Choroid plexus epithelial cell (primary cell): ENCODE measurements at regions not wholly inside any gene's neighbourhood (a gene's known extent, or its start where the extent isn't known, plus 50 kb on each side); places are given as distances from the start of the nearest gene placed in this dataset.
A peak's percentile ranks its signal among the peaks of the same experiment; 100 is the strongest.

Source experiments
- DNase-seq: peaks from one replicate; pipeline ENCODE4 v3.0.0-alpha.2; 2010; ENCODE audit warnings: low read depth
- H3K4me3 ChIP-seq: 2 replicates; pipeline ENCODE4 v1.5.1; 2011; ENCODE audit warnings: low read depth, mild to moderate bottlenecking, control low read depth, low read length, moderate library complexity
- TF ChIP-seq, protein P1 (sequence below): conservative IDR thresholded peaks from 2 replicates; pipeline ENCODE4 v1.5.1; 2011; ENCODE audit warnings: low read depth, mild to moderate bottlenecking, control low read depth, inconsistent platforms, low read length, moderate library complexity

DNA sequence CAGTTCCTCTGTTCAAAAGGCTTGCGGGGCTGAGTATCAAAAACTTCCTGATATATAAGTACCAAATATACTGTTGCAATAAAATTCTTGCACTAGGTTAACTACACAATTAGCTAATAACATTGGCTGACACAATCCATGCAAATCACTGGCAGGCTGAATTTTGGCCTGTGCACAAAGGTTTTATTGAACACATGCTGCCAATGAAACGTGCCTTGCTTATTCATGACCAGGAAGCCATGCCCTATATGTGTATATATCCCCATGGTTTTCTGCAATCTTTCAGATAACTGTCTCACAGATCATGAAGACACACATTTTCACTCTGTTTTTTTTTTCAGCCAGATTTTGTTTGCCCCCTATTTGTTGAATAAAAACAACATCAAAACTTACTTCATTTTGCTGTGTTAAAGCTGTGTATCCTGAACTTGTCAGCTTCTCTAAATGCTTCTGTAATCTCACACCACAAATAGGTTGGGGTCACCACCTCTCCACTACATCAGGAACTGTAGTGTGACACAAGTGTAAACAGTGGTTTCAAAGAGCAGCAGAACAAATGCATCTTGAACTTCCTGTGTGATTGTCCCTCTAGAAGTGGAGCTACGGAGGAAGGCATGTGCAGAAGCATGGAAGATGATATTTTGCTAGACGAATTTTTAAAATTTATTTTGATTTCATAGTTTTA, 920.7 kb upstream of the NR2F2 start:
- TF ChIP-seq, protein P1, sequence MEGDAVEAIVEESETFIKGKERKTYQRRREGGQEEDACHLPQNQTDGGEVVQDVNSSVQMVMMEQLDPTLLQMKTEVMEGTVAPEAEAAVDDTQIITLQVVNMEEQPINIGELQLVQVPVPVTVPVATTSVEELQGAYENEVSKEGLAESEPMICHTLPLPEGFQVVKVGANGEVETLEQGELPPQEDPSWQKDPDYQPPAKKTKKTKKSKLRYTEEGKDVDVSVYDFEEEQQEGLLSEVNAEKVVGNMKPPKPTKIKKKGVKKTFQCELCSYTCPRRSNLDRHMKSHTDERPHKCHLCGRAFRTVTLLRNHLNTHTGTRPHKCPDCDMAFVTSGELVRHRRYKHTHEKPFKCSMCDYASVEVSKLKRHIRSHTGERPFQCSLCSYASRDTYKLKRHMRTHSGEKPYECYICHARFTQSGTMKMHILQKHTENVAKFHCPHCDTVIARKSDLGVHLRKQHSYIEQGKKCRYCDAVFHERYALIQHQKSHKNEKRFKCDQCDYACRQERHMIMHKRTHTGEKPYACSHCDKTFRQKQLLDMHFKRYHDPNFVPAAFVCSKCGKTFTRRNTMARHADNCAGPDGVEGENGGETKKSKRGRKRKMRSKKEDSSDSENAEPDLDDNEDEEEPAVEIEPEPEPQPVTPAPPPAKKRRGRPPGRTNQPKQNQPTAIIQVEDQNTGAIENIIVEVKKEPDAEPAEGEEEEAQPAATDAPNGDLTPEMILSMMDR = no peak
- H3K4me3 ChIP-seq = no peak overlapping the region
- DNase-seq = peak; percentile 60

DNA sequence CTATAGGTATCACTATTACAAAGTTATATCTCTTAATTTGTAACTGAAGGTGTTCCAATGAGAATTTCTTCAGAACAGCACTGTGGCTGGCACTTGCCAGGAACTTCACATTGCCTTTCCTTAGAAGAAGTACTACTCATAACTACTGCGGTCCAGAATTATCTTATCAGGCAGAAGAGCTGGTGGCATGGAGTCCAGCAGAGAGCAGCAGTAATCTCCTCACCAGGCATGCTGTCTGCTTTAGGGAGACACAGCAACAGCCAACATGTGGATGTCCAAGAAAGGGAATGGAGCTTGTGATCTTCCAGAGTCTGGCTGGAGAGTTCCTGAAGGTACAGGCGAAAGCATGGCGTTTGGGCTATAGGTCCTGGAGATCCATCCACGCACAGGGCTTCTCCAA, 919.7 kb upstream of the NR2F2 start:
- DNase-seq = peak; percentile 73
- no peak overlapping the region for H3K4me3 ChIP-seq
- TF ChIP-seq, protein P1 = peak; percentile 49

DNA sequence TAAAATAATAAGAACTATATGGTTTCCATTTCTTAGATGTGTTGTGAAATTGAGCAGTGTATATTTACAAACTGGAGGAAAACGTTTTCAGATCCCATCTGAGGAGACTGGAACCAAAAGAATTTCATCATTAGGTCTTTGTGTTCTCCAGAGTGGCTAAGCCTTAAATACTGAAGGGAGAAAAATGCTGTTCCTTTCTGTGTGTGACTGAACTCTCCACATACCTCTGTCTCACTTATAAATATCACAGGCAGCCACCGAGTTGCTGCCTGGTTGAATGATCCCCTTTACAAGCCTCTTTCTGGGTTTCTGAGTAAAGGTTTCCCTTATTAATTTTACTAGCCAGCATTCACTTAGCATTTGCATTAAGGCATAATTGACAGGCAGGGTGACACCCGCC, 913.9 kb upstream of the NR2F2 start:
- TF ChIP-seq, protein P1 = no peak
- no peak overlapping the region for H3K4me3 ChIP-seq
- peak; percentile 33 for DNase-seq

DNA sequence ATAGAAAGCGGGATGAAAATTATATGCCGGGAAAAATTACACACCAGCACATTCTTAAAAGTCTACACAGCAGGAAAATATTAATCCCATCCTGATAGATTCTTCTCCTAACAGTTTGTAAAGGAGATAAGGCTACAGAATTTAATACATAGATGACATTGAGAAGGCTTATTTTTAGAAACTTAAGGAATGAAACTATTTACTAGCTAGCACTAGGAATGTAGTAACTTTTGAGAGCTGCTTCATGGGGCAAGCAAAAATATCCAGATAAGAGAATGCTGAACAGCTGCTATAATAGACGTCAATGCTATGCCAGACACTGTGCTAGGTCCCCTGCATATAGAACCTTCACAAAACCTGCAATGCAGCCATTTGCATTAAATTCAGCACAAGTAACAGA, 912.7 kb upstream of the NR2F2 start:
- TF ChIP-seq, protein P1 = no peak
- DNase-seq = peak; percentile 70
- no peak overlapping the region for H3K4me3 ChIP-seq

DNA sequence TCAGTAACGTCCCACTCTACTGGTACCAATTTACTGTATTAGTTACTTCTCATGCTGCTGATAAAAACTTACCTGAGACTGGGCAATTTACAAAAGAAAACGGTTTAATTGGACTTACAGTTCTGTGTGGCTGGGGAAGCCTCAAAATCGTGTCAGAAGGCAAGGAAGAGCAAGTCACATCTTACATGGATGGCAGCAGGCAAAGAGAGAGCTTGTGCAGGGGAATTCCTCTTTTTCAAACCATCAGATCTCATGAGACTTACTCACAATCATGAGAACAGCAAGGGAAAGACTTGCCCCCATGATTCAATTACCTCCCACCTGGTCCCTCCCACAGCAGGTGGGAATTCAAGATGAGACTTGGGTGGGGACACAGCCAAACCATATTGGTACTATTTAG, 908.2 kb upstream of the NR2F2 start:
- TF ChIP-seq, protein P1 = no peak
- no peak for DNase-seq
- no peak overlapping the region for H3K4me3 ChIP-seq

DNA sequence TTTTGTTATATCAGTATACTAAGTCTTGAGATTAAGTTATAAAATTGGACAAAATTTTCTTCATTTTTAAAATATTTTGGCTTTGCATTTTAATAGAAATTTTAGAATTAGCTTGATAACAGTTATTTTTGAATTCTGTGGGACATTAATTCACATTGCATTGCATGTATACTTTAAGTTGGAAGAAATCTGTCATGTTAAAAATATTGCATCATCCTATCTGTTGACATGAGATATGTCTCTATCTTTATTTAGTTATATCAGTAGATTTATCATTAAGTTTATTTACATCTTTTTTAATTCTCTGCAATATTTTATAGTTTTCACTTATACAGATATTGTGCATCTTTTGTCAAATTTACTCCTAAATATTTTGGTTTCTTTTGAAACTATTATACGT, 904.6 kb upstream of the NR2F2 start:
- TF ChIP-seq, protein P1 = no peak
- DNase-seq = no peak
- no peak overlapping the region for H3K4me3 ChIP-seq

DNA sequence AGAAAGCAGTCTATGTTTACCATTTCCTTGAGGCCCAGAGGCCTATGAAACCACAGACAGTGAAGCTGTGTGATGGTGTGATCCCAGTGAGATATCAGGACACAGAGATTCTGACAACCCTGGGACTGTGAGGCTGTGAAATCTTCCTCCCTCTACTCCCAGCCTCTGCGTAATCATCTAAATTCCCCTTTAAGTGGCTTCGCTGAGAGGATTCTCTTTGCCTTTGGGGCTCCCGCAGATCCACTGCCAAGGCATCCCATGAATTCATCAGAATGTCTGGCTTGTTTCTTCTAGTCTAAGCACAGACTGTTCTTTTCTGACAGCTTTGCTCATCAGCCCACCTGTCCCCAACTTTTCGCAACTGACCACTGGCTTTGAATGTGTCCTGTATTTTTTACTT, 901.2 kb upstream of the NR2F2 start:
- TF ChIP-seq, protein P1 = no peak
- no peak overlapping the region for H3K4me3 ChIP-seq
- no peak for DNase-seq
